Stomach (tissue), 8 donors: ENCODE measurements at regions not wholly inside any gene's neighbourhood (a gene's known extent, or its start where the extent isn't known, plus 50 kb on each side); places are given as distances from the start of the nearest gene placed in this dataset.
"Not testable (repeated sequence)": the region's sequence is repeated elsewhere in the genome, so short reads cannot be mapped to it uniquely, and the experiment has no call there.

Experiments
- DNase-seq, 2 donors: peaks; one replicate each; pipeline versions ENCODE4 v3.0.0 to v3.0.0-alpha.2; 2013 to 2019
- H3K27ac ChIP-seq, 5 donors: fragments of 200-600 bp in 4 of 5; sonication (generic) in 4 of 5; one replicate each; pipeline ENCODE4 v1.5.1; 2013 to 2019; ENCODE audit warnings: mild to moderate bottlenecking in 1 of 5, moderate library complexity in 1 of 5
- H3K27me3 ChIP-seq, 3 donors: fragments of 200-600 bp; sonication (generic); one replicate each; pipeline ENCODE4 v1.5.1; 2017 to 2019; ENCODE audit warnings: mixed run types in 1 of 3
- H3K36me3 ChIP-seq, 4 donors: fragments of 200-600 bp; sonication (generic); 1 replicate in 3 of 4; 2 replicates in 1 of 4; pipeline ENCODE4 v1.5.1; 2016 to 2019
- H3K4me1 ChIP-seq, 4 donors: fragments of 200-600 bp; sonication (generic); one replicate each; pipeline ENCODE4 v1.5.1; 2016 to 2019
- H3K4me3 ChIP-seq, 4 donors: fragments of 200-600 bp; sonication (generic) in 3 of 4; one replicate each; pipeline ENCODE4 v1.5.1; 2016 to 2019; ENCODE audit warnings: mild to moderate bottlenecking in 1 of 4
- H3K9me3 ChIP-seq, 4 donors: fragments of 200-600 bp; sonication (generic); one replicate each; pipeline ENCODE4 v1.5.1; 2016 to 2019
- CTCF ChIP-seq, 7 experiments: fragments of 450-650 bp in 4 of 7; fragments of 200-600 bp in 3 of 7; sonication (generic) in 3 of 7; IDR thresholded peaks; one replicate each; pipeline ENCODE4 v1.5.1; 2016 to 2019; ENCODE audit warnings: antibody characterized with exemption in 7 of 7, control low read depth in 2 of 7, mild to moderate bottlenecking in 1 of 7
- EP300 ChIP-seq: sonication (generic); formaldehyde crosslinking; IDR thresholded peaks from one replicate; pipeline ENCODE4 v1.6.1; 2017; ENCODE audit warnings: antibody characterized with exemption
- POLR2A ChIP-seq, 4 donors: fragments of 450-650 bp; IDR thresholded peaks; one replicate each; pipeline ENCODE4 v1.6.1; 2016; ENCODE audit warnings: antibody characterized with exemption in 4 of 4, control low read depth in 2 of 4, mild to moderate bottlenecking in 1 of 4, moderate library complexity in 1 of 4
- POLR2AphosphoS5 ChIP-seq, 3 donors: sonication (generic); formaldehyde crosslinking; IDR thresholded peaks; one replicate each; pipeline ENCODE4 v1.6.1; 2016; ENCODE audit warnings: antibody characterized with exemption in 3 of 3
- WGBS, 5 donors: extraction: QIAGEN DNeasy Blood & Tissue Kit in 3 of 5; methylation state at CpG; one replicate each; pipeline versions ENCODE4 v1.1.5 to v1.1.7; 2013 to 2018; 5-methylcytosine and 5-hydroxymethylcytosine counted together
- intact Hi-C: fragments of 100-400 bp; cut with DNase I; formaldehyde crosslinking; loops from one replicate; pipeline ENCODE4 v1.15.1; 2023; ENCODE audit warnings: low total_unique reads
- donor health status: healthy with polysubstance abuse.
- donor health status: Bipolar disorder and iron deficiency.
- donor health status: healthy.

- H3K4me3 ChIP-seq, result no peak overlapping the region
- H3K27ac ChIP-seq, result no peak overlapping the region
- DNase-seq, result no peak
- intact Hi-C loops, result no loop called here
- H3K36me3 ChIP-seq, result no peaks in the 10 kb centered on the region
- H3K27me3 ChIP-seq, result no peaks in the 10 kb centered on the region
- peaks cover 0 to 14% (median 0%) of the 10 kb centered on the region in 4 donors for H3K9me3 ChIP-seq
- H3K4me1 ChIP-seq, result no peaks in the 10 kb centered on the region
- TF ChIP-seq CTCF (IDR thresholded peaks at IDR 0.05) (no peak), POLR2A (IDR thresholded peaks at IDR 0.05) (no peak), POLR2AphosphoS5 (IDR thresholded peaks at IDR 0.05) (no peak), EP300 (no peak)
- WGBS, 5 donors, result 67 to 85% (median 71%) methylated on average over 2 of the region's 2 CpGs
Measured at GRCh38 chr3:180430896-180431295, 171.1 kb upstream of the TTC14 start.

- WGBS, 5 donors, result 61 to 77% (median 66%) methylated on average over 1 of the region's 1 CpG
Measured at GRCh38 chr3:180433152-180433551, 168.8 kb upstream of the TTC14 start.

GRCh38 chr3:180447136-180447535 is 154.8 kb upstream of the TTC14 start:
- Histone ChIP-seq H3K9me3 (peaks cover 0 to 10% (median 7%) of the 10 kb centered on the region in 4 donors), H3K4me1 (no peaks in the 10 kb centered on the region), H3K4me3 (no peak overlapping the region), H3K27ac (no peak overlapping the region), H3K27me3 (no peaks in the 10 kb centered on the region), H3K36me3 (no peaks in the 10 kb centered on the region)
- TF ChIP-seq POLR2A (IDR thresholded peaks at IDR 0.05), result no peak
- TF ChIP-seq POLR2AphosphoS5 (IDR thresholded peaks at IDR 0.05), result no peak
- TF ChIP-seq CTCF (IDR thresholded peaks at IDR 0.05), result no peak
- no peak for TF ChIP-seq EP300
- intact Hi-C loops, result no loop called here
- no peak for DNase-seq
- 77 to 82% (median 78%) methylated on average over 3 of the region's 3 CpGs for WGBS, 5 donors

More at GRCh38 chr3:180433152-180433551, 168.8 kb upstream of the TTC14 start:
- H3K27me3 ChIP-seq, result no peaks in the 10 kb centered on the region
- TF ChIP-seq CTCF (IDR thresholded peaks at IDR 0.05) (no peak), POLR2AphosphoS5 (IDR thresholded peaks at IDR 0.05) (no peak), EP300 (no peak), POLR2A (IDR thresholded peaks at IDR 0.05) (no peak)
- peaks cover 0 to 18% (median 0%) of the 10 kb centered on the region in 4 donors for H3K9me3 ChIP-seq
- H3K36me3 ChIP-seq, result no peaks in the 10 kb centered on the region
- H3K4me1 ChIP-seq, result no peaks in the 10 kb centered on the region
- H3K4me3 ChIP-seq, result no peak overlapping the region
- intact Hi-C loops, result no loop called here
- DNase-seq, result no peak
- H3K27ac ChIP-seq, result no peak overlapping the region

- WGBS, 5 donors, result 89 to 92% (median 91%) methylated on average over 16 to 17 of the region's 17 CpGs
- intact Hi-C loops, DNase-seq: not testable (repeated sequence)
Measured at GRCh38 chr3:180448407-180448806, 153.6 kb upstream of the TTC14 start.

GRCh38 chr3:180457225-180457624 is 144.7 kb upstream of the TTC14 start:
- H3K36me3 ChIP-seq, result no peaks in the 10 kb centered on the region
- no peak for DNase-seq
- H3K4me1 ChIP-seq, result no peaks in the 10 kb centered on the region
- no peak overlapping the region for H3K27ac ChIP-seq
- peaks cover 0 to 4% (median 0%) of the 10 kb centered on the region in 4 donors for H3K9me3 ChIP-seq
- H3K27me3 ChIP-seq, result no peaks in the 10 kb centered on the region
- TF ChIP-seq POLR2AphosphoS5 (IDR thresholded peaks at IDR 0.05) (no peak), POLR2A (IDR thresholded peaks at IDR 0.05) (no peak), CTCF (IDR thresholded peaks at IDR 0.05) (no peak), EP300 (no peak)
- intact Hi-C loops, result no loop called here
- H3K4me3 ChIP-seq, result no peak overlapping the region

More at GRCh38 chr3:180448407-180448806, 153.6 kb upstream of the TTC14 start:
- H3K36me3 ChIP-seq, H3K27me3 ChIP-seq, H3K4me3 ChIP-seq, H3K4me1 ChIP-seq, H3K27ac ChIP-seq: not testable (repeated sequence)
- H3K9me3 ChIP-seq, result peaks cover 0 to 10% (median 7%) of the 10 kb centered on the region in 4 donors
